Choroid plexus epithelial cell (primary cell): ENCODE measurements at regions not wholly inside any gene's neighbourhood (a gene's known extent, or its start where the extent isn't known, plus 50 kb on each side); places are given as distances from the start of the nearest gene placed in this dataset.

Experiments used
- DNase-seq: peaks from one replicate; pipeline ENCODE4 v3.0.0-alpha.2; 2010; ENCODE audit warnings: low read depth
- H3K4me3 ChIP-seq: 2 replicates; pipeline ENCODE4 v1.5.1; 2011; ENCODE audit warnings: low read depth, mild to moderate bottlenecking, control low read depth, low read length, moderate library complexity
- CTCF ChIP-seq: conservative IDR thresholded peaks from 2 replicates; pipeline ENCODE4 v1.5.1; 2011; ENCODE audit warnings: low read depth, mild to moderate bottlenecking, control low read depth, inconsistent platforms, low read length, moderate library complexity

- H3K4me3 ChIP-seq = no peak overlapping the region
- no peak for TF ChIP-seq CTCF
- no peak for DNase-seq
Measured at GRCh38 chr15:70433586-70434324, 329.6 kb downstream of the UACA start.

DNA sequence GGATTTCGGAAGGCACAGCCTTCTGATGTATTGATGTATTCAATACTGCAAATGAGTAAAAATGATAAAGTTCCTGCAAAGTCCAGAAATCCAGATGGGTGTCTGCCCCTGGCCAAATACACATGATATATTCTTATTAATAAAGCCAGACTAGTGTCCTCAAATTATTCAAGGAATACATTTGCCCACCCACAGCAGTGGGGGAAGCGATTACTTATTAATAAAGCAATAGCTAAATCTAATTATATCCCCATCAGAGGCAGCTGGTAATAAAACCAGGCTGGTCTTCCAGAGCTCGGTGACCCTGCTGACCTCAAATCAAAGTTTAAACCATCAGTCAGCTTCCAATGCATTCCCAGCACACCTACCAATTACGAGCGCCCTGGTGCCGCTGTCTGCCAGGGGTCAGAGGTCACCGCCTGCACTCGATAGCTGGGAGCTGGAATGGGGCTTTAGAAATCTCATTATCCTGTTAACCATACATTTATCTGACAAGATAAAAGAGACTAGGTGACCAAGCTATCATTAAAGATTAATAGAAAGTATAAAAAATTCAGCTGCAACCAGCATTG, 330.3 kb downstream of the UACA start:
- DNase-seq = no peak
- H3K4me3 ChIP-seq = no peak overlapping the region
- no peak for TF ChIP-seq CTCF

- no peak for DNase-seq
Measured at GRCh38 chr15:70431854-70432253, 331.5 kb downstream of the UACA start.

GRCh38 chr15:70430069-70430468, 332.4 kb upstream of the TLE3 start:
- TF ChIP-seq CTCF = no peak
- H3K4me3 ChIP-seq = no peak overlapping the region
- peak; percentile 75 for DNase-seq

More at GRCh38 chr15:70431854-70432253, 331.5 kb downstream of the UACA start:
- no peak for TF ChIP-seq CTCF
- no peak overlapping the region for H3K4me3 ChIP-seq

DNA sequence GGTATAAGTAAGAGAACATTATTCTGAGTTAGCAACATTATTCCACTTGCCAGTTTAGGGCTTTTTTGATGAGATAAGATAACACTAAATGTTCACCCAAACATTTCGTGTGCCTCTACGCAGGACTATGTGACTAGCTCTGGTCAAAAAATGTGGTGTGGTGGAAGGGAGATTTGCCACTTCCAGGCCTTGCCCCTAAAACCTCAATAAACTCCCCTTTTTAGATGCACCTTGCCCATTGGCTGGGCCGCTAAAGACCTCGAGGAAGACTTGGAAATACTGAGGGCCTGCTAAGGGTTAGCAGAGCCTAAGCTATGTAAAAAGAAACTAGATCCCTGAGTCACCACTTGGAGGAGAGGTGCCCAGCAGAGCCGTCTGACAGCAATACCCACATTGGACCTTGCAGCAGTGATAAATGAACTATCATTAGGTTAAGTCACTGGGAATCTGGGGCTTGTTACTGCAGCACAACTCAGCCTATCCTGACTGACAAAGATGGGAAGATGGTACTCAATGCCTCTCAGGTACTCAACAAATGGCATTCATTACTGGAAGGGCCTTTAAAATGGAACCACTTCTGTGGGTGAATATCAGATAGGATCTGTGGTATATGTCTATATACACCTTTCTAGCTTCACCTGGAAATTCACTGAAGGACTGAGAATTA, 331.5 kb upstream of the TLE3 start:
- DNase-seq = no peak
- H3K4me3 ChIP-seq = no peak overlapping the region
- TF ChIP-seq CTCF = no peak

DNA sequence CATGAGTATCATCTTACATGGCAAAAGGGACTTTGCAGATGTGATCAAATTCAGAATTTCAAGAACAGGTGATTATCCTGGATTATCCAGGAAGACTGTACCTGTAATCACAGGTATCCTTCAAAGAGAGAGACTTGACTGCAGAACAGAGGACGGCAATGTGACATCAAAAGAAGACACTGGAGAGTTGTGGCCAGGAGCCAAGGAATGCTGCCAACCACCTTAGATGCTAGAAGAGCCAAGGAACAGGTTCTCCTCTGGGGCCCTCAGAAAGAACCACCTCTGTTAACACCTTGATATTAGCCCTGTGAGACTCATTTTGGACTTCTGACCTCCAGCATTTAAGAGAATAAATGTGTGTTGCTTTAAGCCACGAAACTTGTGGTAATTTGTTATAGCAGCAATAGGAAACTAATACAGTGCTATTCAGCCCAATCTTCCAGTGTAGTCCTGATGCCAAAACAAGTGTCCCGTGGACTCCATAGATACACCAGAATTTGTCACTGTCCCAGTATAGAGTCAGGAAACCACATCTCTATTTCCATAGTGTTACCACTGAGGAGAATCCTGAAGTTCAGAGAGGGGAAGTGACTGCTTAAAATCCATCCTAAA, 330.6 kb upstream of the TLE3 start:
- H3K4me3 ChIP-seq = no peak overlapping the region
- no peak for TF ChIP-seq CTCF
- DNase-seq = no peak
